Activated T-cell treated with anti-CD3 and anti-CD28 coated beads, Interleukin-2, amount 50 U/mL, for 4 hours (primary cell): ENCODE measurements at regions not wholly inside any gene's neighbourhood (a gene's known extent, or its start where the extent isn't known, plus 50 kb on each side); places are given as distances from the start of the nearest gene placed in this dataset.
A peak's percentile ranks its signal among the peaks of the same experiment; 100 is the strongest.

ENCODE experiments used
- ATAC-seq, 2 donors: fragments of 200-7000 bp; cut with Tn5 transposase; one replicate each; pipeline ENCODE4 v1.10.0; 2021
- DNase-seq: peaks from one replicate; pipeline ENCODE4 v3.0.0-alpha.2; 2020
- H3K27me3 Mint-ChIP-seq: one replicate; pipeline ENCODE4 v1.8.0; 2021; ENCODE audit warnings: low read depth, mixed read lengths
- H3K36me3 Mint-ChIP-seq: one replicate; pipeline ENCODE4 v1.8.0; 2022; ENCODE audit warnings: mixed read lengths; ENCODE audit not compliant: insufficient read depth
- H3K4me1 Mint-ChIP-seq: one replicate; pipeline ENCODE4 v1.8.0; 2021; ENCODE audit warnings: low read depth, mixed read lengths
- H3K4me3 Mint-ChIP-seq: one replicate; pipeline ENCODE4 v1.8.0; 2021; ENCODE audit warnings: mild to moderate bottlenecking, moderate library complexity, mixed read lengths
- H3K9me3 Mint-ChIP-seq: one replicate; pipeline ENCODE4 v1.8.0; 2021; ENCODE audit warnings: mixed read lengths

DNA sequence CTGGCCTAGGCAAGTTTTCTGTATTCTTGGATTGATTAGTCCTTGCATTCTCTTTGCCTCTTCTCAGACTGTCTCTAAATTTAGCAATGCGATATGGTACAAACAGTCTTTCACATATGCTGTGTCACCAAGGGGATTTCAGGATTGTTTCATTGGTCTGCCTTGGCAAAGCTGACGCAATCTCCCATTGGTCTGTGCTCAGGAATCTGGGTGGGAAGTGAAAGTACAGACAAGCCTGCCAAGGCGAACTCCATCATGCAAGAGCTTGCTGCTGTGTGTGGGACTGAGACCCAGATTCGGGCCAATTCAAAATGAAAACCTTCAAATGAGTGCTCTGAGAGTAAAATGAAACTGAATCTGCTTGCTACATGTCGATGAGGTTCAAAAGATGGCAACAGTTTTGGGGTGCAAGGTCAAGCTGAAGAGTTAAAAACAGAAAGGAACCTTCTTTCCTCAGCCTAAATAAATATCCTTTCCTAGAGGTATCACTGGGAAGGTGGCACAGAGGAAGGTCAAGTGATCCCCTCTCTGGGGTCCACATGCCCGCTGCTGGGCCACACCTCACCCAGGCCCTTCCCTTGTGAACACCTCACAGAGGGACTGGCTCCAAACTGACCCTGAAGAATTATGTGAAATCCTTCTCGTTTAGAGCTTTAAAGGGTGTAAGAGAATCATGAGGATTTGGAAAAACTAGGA is 198.8 kb upstream of the PREP start:
- peak; percentile 82 to 86 for ATAC-seq
- Mint-ChIP-seq H3K27me3 (no peaks in the 10 kb centered on the region), H3K4me3 (peak overlapping the region; percentile 5), H3K9me3 (peaks cover 4% of the 10 kb centered on the region), H3K36me3 (no peaks in the 10 kb centered on the region), H3K4me1 (peaks cover 15% of the 10 kb centered on the region)
- peak; percentile 11 for DNase-seq

DNA sequence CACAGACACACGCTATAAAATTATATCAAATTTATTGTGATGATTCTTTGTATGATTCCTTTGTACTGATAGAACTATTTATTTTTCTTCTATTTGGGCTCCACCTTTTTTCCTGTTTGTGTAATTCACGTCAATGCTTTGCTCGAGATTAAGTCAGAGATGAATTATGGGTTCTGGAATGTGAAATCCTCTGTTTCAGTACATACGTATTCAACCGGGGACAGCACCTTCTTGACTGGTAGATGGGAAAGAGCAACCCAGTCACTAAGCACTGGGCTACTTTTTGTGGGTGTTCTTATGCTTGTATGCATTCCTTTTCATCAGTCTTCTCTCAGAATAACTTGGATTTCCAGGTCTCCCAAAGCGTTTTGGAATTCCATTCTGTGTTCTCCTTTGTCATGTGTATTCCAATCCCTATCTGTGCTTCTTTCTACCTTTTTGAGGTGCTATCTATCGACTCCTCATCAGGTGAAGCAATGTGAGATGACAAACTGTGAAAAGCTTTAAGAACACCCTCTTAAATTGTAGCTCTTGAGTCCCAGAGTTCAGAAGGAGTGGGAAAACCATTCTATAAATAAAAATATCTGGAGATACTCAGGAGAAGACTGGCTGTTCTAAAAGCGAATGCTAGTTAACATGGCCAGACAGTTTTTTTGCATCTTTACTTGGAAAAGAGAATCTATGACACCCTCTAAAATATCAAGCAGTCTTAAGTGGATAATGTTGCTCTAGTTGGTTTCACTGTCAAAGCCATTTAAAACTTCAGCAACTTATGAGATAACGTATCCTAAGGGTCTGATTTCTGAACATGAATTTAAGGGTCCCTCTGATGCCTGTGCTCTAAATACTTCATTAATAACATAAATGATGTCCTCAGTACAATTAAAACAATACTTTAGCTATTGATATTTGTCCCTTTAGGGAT is 197.7 kb upstream of the PREP start:
- H3K4me3 Mint-ChIP-seq, result no peak overlapping the region
- no peak for DNase-seq
- peaks cover 4% of the 10 kb centered on the region for H3K9me3 Mint-ChIP-seq
- ATAC-seq, result no peak
- no peaks in the 10 kb centered on the region for H3K27me3 Mint-ChIP-seq
- no peaks in the 10 kb centered on the region for H3K36me3 Mint-ChIP-seq
- H3K4me1 Mint-ChIP-seq, result peaks cover 15% of the 10 kb centered on the region

DNA sequence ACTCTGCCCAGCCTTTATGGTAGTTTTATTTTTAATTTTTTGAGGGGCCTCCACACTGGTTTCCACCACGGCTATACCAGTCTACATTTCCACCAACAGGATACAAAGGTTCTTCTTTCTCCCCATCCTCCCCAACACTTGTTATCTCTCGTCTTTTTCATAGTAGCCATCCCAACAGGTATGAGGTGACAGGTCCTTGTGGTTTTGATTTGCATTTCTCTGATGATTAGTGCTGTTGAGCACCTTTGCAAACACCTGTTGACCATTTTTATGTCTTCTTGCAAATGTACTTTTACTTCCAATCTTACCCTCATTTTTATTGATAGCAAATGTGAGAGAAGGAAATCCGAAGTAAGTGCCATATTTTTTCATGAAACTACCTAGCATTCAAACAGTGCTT is 195.4 kb upstream of the PREP start:
- Mint-ChIP-seq H3K4me3 (no peak overlapping the region), H3K4me1 (peaks cover 15% of the 10 kb centered on the region), H3K9me3 (peaks cover 4% of the 10 kb centered on the region), H3K27me3 (no peaks in the 10 kb centered on the region), H3K36me3 (no peaks in the 10 kb centered on the region)
- ATAC-seq (no peak), DNase-seq (no peak)

DNA sequence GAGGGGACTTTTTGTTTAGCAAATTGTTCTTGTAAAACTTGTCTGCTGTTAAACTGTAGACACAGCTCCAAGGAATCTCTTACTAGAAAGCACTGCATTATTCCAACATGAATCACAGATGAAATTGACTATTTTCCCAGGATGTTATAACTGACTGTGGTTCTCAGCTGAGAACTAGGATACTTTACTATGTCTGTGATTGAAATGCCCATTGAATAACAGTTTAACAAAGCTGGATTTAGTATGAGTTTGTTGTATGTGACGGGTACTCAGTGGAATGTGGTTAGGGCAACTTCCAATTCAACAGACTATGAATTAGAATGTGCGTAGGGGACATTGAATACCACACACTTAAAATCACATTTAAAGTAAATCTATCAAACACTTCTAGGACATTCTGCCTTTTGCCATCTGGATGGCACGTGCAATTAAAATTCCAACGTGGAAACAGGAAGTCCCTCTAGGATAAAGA is 193.4 kb upstream of the PREP start:
- no peaks in the 10 kb centered on the region for H3K27me3 Mint-ChIP-seq
- peaks cover 16% of the 10 kb centered on the region for H3K4me1 Mint-ChIP-seq
- no peak overlapping the region for H3K4me3 Mint-ChIP-seq
- peaks cover 4% of the 10 kb centered on the region for H3K9me3 Mint-ChIP-seq
- no peaks in the 10 kb centered on the region for H3K36me3 Mint-ChIP-seq
- DNase-seq, result no peak
- ATAC-seq, result no peak

DNA sequence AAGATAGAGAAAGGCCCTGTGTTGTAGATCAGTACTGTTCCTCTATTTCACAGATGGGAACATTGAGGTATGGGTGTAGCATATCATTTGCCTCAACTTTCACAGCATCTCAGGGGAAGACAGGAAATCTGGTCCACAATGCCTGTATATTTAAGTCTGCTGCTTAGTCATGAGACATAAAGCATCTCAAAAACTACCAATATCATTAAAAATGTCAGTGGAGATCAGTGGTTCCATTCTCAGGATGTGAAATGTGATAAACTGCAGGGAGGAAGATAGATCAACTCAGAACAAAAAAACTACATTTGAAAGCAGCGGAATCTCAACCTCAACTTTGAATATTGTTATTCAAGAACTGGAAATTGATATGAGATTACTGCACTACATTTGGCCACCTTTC is 192.9 kb upstream of the PREP start:
- no peaks in the 10 kb centered on the region for H3K27me3 Mint-ChIP-seq
- DNase-seq (no peak), ATAC-seq (no peak)
- H3K4me1 Mint-ChIP-seq, result peaks cover 16% of the 10 kb centered on the region
- peaks cover 4% of the 10 kb centered on the region for H3K9me3 Mint-ChIP-seq
- no peaks in the 10 kb centered on the region for H3K36me3 Mint-ChIP-seq
- no peak overlapping the region for H3K4me3 Mint-ChIP-seq

DNA sequence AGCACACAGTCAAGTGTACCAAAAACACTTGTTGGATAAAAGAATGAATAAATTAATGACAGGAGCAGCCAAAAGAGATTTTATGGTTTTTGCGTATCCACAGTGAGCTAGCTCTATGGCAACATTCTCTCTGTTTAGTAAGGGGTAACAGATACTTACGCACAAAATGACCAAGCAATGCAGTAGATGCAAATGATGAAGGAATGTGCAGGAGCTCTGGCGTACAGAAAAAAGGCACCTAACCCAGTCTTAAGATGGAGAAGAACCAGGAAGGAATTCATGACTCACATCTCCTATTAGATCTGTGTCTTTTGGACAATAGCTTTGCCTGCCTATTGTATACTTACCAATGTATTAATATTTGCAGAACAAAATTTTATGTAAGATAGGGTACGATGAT is 191.9 kb upstream of the PREP start:
- no peak overlapping the region for H3K4me3 Mint-ChIP-seq
- H3K9me3 Mint-ChIP-seq, result peaks cover 4% of the 10 kb centered on the region
- no peaks in the 10 kb centered on the region for H3K36me3 Mint-ChIP-seq
- DNase-seq (no peak), ATAC-seq (no peak)
- peaks cover 15% of the 10 kb centered on the region for H3K4me1 Mint-ChIP-seq
- H3K27me3 Mint-ChIP-seq, result no peaks in the 10 kb centered on the region

DNA sequence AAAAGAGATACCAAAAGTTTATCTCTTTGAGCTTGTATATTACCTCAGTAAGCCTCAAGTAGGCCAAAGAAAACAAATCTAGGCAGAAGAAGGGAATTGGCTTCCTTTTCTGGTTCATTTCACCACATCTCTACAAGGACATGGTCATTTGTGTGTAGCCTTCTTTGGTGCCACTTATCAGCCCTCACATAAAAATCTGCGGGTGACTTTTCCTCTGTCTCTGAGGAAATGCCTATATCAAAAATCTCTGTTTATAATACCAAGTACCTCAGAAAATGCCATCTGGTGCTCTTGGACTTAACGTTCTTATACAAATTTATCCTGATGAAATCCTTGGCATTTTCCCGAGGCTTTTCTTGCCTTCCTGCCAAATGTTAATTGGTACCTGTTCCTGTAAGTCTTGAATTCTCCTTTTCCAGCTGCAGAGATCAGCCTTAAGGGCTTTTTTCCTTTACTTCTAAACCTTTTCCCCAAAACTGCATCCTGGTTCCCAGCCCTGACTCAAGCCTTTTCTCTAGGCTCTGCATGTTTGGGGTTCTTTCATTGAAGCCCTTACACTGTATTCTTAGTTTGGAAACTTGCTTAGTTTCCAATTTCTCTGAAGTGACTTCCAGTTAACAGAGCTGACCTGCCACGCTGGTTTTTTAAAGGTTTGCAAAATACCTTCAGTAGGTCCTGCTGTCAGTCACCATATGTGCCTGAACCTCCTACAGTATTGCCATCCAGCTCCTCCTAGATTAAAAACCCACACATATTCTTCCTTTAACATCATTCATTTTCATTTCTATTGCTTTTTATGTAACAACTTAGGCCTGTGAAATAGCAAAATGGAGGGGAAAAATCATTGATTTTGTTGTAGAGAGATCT is 191.2 kb upstream of the PREP start:
- DNase-seq (no peak), ATAC-seq (no peak)
- H3K27me3 Mint-ChIP-seq, result no peaks in the 10 kb centered on the region
- peaks cover 4% of the 10 kb centered on the region for H3K9me3 Mint-ChIP-seq
- no peaks in the 10 kb centered on the region for H3K36me3 Mint-ChIP-seq
- no peak overlapping the region for H3K4me3 Mint-ChIP-seq
- H3K4me1 Mint-ChIP-seq, result peaks cover 15% of the 10 kb centered on the region

DNA sequence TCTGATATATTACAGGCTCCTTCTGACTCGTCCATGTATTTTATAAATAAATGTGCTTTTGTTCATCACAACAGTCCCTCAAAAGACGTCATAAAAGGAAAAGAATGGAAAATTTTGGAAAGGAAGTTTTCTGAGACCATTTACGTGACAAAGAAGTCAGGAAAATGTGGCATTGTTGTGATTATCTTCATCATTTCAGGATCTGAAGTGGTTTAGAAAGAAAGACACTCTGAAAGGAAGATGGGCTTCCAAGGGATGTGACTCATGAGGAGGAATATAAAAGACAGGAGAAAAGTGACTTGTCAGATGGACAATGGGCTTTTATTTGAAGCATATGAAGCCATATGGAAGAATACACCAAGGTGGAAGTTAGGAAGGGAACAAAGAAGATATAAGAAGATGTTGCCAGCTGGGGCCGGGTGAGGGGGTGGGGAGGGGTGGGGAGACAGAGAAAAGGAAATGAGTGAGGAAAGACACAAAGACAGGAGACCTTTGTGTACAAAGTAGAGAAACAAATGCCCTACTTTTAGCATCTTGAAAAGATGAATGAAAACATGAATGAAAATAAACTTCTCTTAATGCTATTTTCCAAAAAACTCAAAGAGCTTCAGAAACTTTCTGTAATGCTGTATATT is 190.3 kb upstream of the PREP start:
- H3K9me3 Mint-ChIP-seq, result no peaks in the 10 kb centered on the region
- no peaks in the 10 kb centered on the region for H3K36me3 Mint-ChIP-seq
- H3K4me3 Mint-ChIP-seq, result no peak overlapping the region
- no peaks in the 10 kb centered on the region for H3K27me3 Mint-ChIP-seq
- no peak for ATAC-seq
- no peak for DNase-seq
- H3K4me1 Mint-ChIP-seq, result peaks cover 19% of the 10 kb centered on the region

DNA sequence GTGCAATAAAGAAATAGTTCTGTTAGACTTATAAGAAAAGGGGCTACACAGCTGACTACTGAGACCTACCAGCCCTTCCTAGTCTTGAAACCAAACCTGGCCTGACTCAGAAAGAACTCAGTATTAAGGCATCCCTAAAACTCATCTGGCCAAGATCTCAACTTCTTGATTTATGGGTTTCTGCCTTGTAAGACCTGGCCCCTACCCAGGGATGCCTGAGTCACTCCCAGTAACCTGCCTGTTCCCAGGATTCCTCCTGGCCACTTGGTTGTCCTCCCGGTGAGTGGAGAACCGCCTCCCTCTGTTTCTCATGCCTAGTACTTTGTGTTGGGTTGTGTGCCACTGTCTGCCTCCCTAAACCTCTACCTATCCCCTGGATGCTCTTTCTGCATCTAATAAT is 189.4 kb upstream of the PREP start:
- no peaks in the 10 kb centered on the region for H3K36me3 Mint-ChIP-seq
- no peak overlapping the region for H3K4me3 Mint-ChIP-seq
- ATAC-seq (no peak), DNase-seq (no peak)
- H3K4me1 Mint-ChIP-seq, result peaks cover 28% of the 10 kb centered on the region
- no peaks in the 10 kb centered on the region for H3K9me3 Mint-ChIP-seq
- no peaks in the 10 kb centered on the region for H3K27me3 Mint-ChIP-seq

DNA sequence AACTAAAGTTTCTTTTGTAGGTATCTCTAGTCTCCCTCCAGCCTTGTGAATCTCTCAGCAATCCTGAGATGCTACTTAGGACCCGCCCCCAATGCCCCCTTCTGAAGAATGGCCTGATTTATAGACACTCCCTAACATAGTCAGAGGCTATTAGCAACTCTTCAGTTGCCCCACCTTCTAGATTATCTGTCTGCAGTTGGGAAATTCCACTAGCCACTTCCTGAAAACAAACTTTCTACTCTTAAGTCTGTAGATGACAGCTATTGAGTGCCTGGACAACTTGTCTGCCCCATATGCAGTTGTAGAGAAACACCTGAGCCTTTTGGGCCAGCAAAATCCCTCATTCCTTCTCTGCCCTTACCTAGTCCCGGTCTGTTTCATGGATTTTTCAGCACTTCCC is 188.2 kb upstream of the PREP start:
- ATAC-seq, result peak; percentile 45 to 69
- peaks cover 30% of the 10 kb centered on the region for H3K4me1 Mint-ChIP-seq
- no peaks in the 10 kb centered on the region for H3K36me3 Mint-ChIP-seq

DNA sequence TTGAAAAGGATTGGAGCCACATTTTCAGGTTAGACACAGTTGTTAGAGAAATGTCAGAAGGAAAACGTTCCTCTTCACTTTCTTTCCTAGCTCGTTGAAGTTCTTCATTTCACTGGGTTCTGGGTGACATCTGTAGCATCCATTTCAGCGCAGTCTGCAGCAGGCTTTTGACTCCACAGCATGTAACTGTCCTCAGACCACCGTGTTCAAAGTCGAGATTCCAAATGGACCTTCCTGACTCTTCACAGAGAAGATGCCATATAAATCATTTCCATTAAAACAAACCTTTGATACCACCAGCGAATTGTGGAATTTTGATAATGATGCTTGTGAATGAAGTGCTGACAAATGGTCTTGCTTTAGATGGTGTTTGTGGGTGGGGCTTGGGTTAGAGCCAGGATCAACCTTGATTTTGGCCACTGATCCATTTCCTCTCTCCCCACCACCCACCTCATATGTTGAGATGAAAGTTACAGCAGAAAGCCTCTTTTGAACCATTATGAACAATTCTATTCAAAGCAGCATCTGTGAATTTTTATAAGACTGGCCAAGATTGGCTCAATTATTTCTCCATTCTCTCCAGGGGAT is 185.3 kb upstream of the PREP start:
- Mint-ChIP-seq H3K4me1 (peaks cover 30% of the 10 kb centered on the region), H3K4me3 (no peak overlapping the region), H3K27me3 (no peaks in the 10 kb centered on the region), H3K9me3 (no peaks in the 10 kb centered on the region), H3K36me3 (no peaks in the 10 kb centered on the region)
- no peak for DNase-seq
- ATAC-seq, result no peak

More for the DNA sequence above, 188.2 kb upstream of the PREP start:
- DNase-seq, result no peak
- no peaks in the 10 kb centered on the region for H3K27me3 Mint-ChIP-seq
- no peaks in the 10 kb centered on the region for H3K9me3 Mint-ChIP-seq
- no peak overlapping the region for H3K4me3 Mint-ChIP-seq

DNA sequence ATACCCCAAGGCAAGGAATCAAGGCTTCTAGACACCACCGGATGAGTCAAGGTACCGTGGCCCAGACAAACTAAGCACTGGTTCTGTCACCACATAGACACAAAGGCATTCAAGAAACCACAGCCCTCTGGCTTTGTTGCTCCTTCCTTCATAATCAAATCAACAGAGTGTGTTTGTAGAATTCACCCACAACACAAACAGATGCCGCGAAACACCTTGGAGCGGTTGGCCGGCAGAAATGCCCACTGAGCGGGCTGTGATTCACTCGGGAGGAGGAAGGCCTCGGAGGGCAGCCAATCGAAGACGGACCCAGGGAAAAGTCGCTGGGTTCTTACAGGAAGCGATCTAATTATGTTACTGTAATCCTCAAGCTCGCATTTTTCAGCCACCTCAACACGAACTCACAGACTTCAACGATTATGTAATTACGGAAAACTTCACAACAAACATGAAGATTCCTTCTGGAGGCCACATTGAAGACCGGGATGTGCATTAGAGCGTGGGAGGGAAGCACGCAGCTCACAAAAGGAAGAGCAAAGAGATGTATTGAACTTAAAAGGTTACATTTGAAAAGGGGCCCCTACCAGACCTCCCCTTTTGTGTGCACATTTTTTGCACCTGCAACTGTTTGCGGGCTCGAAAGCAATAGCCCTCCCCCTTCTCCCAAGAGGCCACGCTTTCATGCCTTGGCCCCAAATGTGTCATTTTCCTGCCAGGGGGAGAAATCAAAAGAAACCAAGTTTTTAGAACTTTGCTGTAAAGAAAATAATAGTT is 184.7 kb upstream of the PREP start:
- peak; percentile 5 for DNase-seq
- Mint-ChIP-seq H3K36me3 (no peaks in the 10 kb centered on the region), H3K27me3 (no peaks in the 10 kb centered on the region), H3K4me3 (peak overlapping the region; percentile 50), H3K4me1 (peaks cover 26% of the 10 kb centered on the region), H3K9me3 (no peaks in the 10 kb centered on the region)
- peak; percentile 48 to 60 for ATAC-seq

DNA sequence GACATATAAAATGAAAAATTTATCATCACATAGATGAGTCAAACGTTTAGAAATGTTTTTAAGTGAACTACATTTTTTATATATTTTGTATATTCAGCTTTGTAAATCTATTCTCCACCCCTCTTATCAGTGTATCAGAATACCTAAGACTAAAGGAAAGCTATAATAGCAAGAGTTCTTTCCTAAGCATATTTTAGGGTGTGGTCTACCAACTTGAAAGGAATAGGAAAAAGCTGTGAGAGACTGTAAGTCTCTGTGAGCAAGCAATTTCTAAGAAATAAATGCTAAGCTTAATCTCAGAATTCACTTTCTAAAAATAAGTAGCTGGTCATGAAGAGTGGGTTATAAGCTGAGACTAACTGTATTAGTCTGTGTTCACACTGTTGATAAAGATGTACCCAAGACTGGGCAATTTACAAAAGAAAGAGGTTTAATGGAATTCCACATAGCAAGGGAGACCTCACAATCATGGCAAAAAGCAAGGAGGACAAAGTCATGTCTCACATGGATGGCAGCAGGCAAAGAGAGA is 175.4 kb upstream of the PREP start:
- H3K4me3 Mint-ChIP-seq, result no peak overlapping the region
- ATAC-seq (no peak), DNase-seq (no peak)
- peaks cover 14% of the 10 kb centered on the region for H3K27me3 Mint-ChIP-seq
- H3K9me3 Mint-ChIP-seq, result no peaks in the 10 kb centered on the region
- peaks cover 3% of the 10 kb centered on the region for H3K4me1 Mint-ChIP-seq
- H3K36me3 Mint-ChIP-seq, result no peaks in the 10 kb centered on the region
